PC-9 (cell line): ENCODE measurements at regions not wholly inside any gene's neighbourhood (a gene's known extent, or its start where the extent isn't known, plus 50 kb on each side); places are given as distances from the start of the nearest gene placed in this dataset.
"Not testable (repeated sequence)": the region's sequence is repeated elsewhere in the genome, so short reads cannot be mapped to it uniquely, and the experiment has no call there.

Experiments used
- EZH2 ChIP-seq: fragments of 200-600 bp; sonication (generic); IDR thresholded peaks from 2 replicates; pipeline ENCODE4 v1.8.0; 2017; ENCODE audit warnings: antibody characterized with exemption, low read depth
- TF ChIP-seq, protein P1 (sequence below): fragments of 200-600 bp; sonication (generic); conservative IDR thresholded peaks from 2 replicates; pipeline ENCODE4 v1.6.1; 2017; ENCODE audit warnings: mixed run types, antibody characterized with exemption, mild to moderate bottlenecking, moderate library complexity

- TF ChIP-seq, protein P1, sequence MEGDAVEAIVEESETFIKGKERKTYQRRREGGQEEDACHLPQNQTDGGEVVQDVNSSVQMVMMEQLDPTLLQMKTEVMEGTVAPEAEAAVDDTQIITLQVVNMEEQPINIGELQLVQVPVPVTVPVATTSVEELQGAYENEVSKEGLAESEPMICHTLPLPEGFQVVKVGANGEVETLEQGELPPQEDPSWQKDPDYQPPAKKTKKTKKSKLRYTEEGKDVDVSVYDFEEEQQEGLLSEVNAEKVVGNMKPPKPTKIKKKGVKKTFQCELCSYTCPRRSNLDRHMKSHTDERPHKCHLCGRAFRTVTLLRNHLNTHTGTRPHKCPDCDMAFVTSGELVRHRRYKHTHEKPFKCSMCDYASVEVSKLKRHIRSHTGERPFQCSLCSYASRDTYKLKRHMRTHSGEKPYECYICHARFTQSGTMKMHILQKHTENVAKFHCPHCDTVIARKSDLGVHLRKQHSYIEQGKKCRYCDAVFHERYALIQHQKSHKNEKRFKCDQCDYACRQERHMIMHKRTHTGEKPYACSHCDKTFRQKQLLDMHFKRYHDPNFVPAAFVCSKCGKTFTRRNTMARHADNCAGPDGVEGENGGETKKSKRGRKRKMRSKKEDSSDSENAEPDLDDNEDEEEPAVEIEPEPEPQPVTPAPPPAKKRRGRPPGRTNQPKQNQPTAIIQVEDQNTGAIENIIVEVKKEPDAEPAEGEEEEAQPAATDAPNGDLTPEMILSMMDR = not testable (repeated sequence)
- TF ChIP-seq EZH2 = not testable (repeated sequence)
These were observed 310.7 kb downstream of the FOXL1 start for GRCh38 chr16:86889054-86889366.
